ENCODE measurements at regions not wholly inside any gene's neighbourhood (a gene's known extent, or its start where the extent isn't known, plus 50 kb on each side); places are given as distances from the start of the nearest gene placed in this dataset.

- no peak for TF ChIP-seq CTCF (IDR thresholded peaks at IDR 0.05)
- no peak for TF ChIP-seq ZFX (IDR thresholded peaks at IDR 0.05; ENCODE audit: borderline replicate concordance)
Observed at GRCh38 chr2:11993749-11994148, 247.3 kb downstream of the LPIN1 start.

All from 22Rv1 (cell line).